COLO668 (cell line): ENCODE measurements at regions not wholly inside any gene's neighbourhood (a gene's known extent, or its start where the extent isn't known, plus 50 kb on each side); places are given as distances from the start of the nearest gene placed in this dataset.

Experiments
- DNase-seq: peaks from one replicate; lab custom pipeline; 2025; ENCODE audit not compliant: unreplicated experiment; lab: John Stamatoyannopoulos, UW

DNA sequence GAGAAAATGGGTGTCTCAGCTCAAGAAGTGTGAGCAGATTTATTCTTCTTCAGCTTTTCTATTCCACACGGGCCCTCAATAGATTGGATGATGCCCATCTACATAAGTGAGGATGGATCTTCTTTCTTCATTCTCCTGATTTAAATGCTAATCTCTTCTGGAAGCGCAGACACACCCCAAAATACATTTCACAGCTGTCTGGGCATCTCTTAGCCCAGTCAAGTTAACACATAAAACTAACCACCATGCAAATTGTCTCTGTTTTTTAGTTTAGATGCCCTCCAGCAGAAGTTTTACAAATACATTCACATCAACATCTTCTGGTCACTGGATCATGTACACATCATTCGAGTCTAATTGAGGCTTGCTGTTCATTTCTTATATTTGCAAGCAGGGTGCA is 249.0 kb upstream of the VCX3A start:
- no peak for DNase-seq

DNA sequence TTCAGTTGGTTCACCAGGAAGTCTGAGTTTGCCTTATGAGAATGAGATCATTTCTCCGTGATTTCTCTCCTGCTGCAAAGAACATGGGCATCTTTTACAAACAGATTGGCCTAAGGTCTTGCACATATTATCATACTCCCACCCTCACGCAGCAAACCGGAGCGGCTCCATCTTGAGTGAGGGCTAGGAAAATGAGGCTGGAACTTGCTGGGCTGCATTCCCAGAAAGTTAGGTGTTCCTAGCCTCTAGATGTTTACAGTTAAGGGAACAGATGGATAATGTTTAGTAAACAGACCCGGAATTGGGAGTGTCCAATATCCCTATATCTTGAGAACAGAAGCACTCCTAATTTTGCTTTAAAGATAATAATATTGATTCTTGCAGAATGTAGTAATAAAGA is 247.9 kb upstream of the VCX3A start:
- DNase-seq = no peak

DNA sequence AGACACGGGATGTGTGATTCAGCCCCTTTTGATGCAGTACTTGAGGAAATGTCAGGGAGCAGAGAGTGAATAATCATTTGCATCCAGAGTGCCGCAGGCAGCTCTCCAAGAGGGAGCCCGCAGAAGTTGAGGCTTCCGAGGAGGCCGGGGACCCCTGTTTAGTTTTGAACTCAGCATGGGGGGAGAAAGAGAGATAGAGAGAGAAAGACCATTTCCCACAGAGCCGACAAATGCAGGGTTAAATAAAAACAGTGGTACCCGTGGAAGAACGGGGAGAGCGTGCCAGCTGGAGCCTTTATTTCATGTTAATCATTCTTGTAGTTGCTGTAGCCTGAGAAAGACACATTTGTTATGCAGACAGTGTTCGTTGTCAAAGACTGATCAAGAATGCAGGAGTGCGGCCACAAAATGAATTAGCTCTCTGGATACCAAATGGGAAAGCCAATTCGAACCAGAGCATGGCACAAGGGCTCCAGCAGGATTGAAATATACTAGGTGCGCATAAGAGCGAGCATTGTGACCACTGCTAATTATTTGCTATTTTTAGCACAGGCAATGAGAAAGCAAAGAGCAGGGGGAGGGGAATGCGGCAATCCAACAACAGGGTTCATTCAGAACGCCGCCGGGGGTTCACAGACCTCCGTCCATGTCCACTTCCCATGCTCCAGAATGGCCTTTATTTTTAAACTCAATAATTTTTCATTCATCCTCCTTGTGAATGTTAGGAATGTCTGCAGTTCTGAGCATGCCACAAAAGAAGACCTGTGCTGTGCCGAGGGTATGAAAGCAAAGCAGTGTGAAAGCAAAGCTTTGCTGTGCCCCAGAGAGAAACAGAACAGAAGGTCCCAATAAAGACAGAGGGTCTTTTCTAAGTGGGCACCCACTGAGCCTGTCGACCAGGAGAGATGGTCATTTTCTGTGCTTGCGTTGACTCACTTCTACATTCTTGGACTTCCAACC is 243.9 kb upstream of the VCX3A start:
- DNase-seq = no peak

DNA sequence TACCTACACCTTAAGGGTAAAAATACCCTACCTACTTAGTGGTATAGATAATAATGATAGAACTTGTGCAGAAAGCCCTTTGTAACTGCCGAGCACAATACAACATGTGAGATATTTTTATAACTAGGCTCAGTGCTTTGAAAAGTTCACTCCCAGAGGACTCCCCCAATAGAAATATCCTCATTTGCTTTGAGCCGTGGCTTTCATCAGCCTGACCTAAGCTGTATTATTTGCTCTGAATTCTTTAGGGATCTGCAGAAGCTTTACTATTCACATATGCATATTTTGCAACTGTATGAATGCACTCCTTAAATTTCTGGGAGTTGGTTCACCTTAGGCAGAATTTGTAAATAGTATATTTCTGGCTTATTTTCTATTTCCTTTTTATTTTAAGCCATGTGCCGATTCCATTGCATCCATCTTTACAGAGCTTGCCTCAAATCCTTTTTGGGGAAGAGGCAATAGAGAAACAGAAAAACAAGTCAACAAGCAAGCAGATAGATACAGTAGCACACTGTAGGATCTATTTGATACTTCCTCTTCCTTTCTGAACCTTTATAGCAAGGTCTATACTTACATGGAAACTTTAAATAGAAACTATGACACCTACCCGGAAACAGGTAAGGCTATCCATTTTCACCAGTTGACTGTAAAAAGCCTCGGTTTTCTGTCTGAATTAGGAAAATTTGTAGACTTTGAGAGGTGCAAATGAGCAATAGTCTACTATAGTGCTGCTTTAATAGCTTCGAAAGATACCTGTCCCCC is 242.5 kb upstream of the VCX3A start:
- DNase-seq = no peak

DNA sequence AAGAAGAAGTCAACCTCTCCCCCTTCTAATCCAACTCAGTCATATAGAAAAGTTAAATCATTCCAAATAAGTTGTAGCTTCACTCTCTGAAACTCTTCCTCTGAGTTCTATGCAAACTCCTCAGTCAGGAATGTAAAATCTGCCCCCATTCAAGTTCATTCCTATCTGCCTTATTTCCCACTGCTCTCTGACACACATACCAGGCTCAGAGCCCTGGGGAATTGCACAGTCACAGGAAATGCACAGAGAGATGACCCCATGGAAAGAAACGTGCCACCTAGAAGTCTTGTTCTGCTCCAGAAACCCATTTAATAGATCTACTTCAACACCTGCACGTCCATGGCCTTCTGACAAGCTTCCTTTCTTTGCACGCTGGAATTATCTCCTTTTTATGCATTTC is 236.0 kb upstream of the VCX3A start:
- DNase-seq = no peak

DNA sequence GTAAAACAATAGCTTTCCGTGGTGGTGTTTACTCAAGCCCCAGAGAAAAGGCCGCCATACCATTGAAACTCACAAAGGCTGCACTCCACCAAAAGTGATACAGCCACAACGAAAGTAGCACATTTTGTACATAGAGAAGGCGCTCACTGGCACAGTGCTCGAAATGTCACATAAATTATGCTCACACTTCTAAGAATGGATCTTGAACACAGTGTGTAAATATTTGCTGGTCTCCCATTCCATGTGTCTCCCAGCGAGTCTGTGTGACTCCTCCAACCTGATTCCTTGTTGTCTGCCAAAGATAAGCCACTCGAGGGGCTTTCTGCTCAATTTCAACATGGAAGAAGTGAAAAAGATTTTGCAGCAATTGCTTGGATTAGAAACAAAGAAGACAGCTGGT is 234.0 kb upstream of the VCX3A start:
- peak; percentile 25 for DNase-seq

DNA sequence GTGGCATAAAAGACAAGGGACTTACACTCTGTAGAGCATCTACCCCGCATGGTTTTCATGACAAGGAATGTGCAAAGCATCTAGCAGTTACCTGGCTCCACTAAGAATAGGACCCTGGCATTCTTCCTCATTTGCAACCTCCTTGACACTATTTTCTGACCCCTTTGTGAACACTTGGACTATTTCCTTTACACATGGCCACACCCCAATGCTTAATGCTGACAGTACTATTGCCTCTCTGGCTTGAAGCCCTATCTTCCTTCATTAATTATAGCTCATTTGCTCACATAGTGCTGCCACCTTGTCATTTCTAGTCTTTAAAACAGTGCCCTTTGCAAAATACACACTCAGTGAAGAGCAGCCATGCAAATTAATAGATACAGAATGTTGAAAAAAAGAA is 226.3 kb upstream of the VCX3A start:
- no peak for DNase-seq

DNA sequence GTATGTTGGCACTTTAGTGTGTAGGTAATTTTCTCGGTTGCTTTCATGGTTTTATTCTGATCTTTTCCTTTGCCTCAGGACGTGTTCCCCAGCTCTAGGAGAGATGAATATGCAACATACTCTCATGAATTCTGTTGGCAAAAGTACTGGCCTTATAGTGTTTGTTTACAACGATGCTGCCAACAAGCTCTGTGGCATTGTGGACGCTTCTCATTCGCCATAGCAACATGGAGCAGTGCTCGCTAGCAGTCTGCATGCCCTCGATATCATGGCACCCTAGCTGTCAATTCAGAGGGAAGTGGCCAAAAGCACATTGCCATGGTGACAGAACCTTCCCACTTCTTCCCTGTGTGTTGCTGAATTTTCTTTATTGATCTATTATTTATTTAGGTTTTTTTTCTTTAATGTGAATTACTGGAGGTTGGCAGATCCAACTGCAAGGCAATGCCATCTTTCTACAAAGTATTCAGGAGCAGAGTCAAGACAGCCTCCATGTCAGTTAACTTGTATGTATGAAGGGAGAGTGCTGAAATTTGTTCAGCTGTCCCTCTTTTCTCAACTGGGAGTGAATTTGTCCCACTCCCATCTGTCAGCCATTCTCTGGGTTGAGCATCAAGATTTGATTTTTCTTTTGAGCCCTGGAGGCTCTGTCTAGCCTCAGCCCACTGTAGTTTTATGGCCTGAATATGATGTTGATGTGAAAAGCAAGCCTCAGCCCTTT is 224.9 kb upstream of the VCX3A start:
- DNase-seq = no peak

DNA sequence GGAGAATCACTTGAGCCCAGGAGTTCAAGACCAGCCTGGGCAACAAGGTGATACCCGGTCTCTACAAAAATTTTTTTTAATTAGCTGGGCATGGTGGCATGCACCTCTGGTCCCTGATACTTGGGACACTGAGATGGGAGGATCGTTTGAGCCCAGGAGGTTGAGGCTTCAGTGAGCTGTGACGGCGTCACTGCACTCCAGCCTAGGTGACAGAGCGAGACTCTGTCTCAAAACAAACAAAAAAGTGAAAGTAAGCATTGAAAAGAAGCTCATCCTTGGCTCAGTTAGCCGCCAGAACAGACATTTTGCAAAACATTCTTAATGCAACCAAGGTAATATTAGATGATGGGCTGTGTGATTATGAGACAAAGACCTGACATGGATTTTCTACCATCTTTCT is 223.3 kb upstream of the VCX3A start:
- no peak for DNase-seq

DNA sequence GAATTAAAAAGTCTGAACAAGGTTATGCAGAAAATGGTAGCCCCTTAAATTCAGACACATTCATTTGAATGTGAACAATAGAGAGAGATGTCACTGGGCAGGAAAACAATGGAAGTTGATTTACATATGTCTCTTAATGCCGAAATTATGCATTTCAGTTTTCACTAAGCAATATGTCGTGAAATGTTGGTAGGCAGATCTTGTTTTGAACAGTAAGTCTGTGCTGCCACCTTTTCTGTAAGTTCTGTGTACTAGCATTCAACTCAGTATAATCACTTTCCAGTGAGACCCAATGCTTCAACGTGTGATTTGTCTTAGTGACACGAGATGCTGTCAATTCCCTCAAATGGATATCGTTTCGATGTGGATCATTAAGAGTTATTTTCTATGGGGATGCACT is 222.7 kb upstream of the VCX3A start:
- DNase-seq = no peak

DNA sequence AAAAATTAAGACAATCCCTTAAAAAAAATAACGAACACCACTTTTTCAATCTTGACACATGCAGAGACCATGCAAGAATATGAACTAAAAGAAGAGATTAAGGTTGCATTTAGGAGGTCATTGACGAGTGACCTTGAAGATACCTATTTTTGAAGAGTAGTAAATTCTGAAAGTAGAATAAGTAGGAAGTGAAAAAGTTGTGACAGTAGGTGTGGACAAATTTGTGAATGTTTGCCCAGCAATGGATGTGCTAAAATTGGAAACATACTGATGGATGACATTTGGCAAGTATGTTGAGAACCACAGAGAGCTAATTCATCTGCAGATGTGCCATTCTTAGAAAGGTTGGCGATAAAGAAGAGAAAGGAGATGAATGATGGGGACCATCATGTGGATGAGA is 213.7 kb upstream of the VCX3A start:
- DNase-seq = no peak

DNA sequence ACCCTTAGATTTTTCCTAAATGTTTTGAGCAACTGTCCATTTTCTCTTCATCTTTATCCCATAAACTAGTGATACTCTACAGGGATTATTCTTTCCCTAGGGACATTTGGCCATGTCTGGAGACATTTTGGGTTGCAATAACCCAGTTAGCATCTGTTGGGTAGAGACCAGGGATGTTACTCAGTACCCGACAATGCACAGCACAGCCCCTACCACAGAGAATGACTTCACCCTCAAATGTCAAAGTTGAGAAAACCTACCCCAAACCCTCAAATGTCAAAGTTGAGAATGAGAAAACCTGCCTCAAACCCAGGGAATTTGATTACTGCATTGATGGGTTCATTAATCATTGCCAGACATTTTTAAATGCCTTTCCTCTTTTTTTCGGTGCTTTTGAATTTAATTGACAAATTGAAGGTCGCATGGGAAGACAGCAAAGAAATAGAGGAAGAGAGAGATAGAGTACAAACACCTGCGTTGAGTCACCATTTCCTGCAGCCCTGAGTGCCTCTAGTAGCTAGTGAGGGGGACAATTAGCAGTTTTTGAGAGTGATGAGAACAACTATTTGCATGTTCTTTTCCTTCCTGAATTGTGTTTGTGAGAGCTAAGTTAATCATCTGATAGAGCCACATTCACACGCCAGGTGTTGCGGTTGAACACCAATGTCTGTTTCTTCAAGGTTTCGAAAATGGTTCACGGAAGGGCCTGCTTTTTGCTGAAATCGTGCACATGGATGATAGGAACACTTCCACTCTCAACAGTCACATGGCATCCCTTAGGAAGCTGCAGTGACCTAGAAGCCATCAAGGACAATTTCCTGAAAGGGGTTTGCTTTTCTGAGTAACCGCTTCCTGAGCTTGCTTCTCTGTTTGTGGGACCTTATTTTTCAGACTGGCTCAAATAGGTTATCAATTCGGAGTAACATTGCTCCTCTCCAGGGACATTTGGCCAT is 203.9 kb upstream of the VCX3A start:
- no peak for DNase-seq

DNA sequence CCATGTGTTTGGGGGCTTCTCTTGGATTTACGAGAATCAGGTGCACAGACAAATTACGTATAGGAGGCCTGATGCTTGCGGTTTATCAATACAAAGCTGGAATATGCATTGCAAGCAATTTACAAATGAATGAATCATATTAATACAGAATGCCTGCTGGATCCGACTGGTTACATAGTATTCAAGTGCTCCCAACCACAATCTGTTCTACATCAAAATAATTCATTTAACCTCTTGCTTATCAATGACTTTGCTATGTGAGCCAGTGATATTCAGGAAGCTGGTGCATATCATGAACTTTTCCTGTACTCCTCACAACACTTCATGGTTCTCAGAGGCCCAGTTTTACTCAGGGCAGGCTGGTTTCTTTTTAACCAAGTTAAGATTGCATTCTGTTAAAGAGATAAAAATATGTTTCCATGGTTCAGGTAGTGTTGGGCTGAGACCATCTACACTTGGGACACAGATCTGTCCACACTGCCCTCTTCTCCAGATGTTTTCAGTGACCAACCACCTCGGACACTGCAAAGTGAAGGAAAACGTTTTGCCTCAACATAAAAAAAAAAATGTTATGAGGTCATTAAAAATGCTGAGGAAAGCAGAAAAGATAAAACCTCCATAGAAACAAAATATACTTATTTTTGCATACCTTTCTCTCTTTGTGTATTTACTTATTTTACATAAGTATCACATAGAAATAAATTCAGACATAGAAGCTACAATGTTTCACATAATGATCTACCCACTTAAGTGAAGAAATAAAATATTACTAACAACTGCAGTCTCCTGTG is 200.1 kb upstream of the VCX3A start:
- DNase-seq = no peak

DNA sequence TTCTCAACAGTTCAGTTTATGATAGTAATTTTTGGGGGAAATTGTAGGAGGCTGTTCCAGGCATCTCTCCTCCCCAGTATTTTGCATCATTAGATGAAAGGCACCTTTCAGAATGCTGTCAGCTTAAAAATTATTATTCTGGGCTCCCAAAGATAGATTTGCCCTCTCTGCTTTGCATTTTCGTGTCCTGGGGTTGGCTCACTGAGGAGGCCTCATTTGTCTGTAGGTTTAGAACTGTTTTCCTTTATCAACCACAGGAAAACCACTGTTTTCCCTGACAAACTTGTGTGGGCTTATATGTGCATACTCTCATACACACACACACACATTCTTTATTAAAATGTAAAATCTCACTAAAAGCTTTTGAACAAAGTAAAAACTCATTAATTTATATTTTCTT is 197.2 kb upstream of the VCX3A start:
- DNase-seq = no peak

DNA sequence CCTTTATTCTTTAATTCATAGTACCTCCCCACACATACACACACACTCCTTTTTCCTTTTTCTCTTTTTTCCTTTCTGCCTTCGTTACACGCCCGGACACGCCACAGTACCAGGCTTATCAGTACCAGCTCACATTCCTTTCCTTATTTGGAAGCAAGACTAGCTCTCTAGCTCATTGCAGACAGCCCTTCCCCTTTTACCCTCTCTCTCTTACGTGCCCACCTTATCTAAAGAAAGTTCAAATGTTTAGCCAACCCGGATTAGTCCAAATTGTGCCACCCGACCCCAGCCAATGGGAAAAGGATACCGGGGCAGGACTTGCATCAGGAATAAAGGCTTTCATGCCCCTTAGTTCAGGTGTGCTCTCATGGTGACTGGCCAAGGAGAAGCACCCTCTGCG is 194.7 kb upstream of the VCX3A start:
- no peak for DNase-seq

DNA sequence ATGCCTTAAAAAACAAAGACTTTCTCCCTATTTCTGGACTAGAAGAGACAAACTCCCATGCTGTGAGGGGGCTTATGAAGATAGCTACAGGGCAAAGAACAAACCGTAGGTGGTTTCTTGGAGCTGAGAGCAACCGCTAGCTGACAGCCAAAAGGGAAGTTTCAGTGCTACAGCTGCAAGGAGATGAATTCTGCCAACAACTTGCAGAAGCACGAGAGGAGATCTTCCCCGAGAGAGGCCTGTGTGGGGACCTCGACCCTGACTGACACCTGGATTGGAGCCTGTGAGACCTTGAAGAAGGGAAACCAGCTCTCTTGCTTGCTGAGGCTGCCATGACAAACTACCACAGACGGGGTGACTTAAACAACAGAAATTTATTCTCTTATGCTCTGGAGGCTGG is 183.8 kb upstream of the VCX3A start:
- DNase-seq = no peak

DNA sequence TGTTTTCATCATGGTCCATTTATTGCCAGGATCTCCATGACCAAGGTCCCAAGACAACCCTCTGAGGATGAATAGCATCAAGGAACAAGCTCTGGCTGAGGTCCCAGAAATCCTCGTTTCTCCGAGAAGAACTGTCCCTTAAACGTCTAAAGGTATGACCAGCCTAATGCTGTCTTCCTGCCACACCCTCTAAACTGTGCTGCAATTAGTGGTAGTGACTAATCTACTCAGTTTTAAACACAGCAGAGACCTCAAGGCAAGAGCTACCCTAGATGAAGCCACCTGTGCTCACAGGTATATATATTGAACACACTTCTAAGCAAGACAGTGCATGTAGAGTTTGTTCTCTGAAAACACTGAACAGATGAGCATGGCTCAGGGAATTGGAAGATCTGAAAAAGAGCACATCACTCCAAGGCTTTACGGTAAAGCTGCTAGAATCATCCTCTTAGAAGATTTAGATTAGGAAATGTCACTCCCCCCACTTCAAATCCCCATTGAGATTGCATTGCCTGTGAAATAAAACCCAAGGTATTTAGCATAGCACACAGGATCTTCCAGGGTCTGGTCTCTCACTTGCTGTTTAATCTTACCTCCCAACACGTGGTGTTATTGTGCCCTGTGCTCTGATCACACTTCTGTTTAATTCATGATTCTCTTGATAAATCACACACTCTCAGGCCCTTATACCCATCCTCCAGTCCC is 173.9 kb upstream of the VCX3A start:
- DNase-seq = no peak

DNA sequence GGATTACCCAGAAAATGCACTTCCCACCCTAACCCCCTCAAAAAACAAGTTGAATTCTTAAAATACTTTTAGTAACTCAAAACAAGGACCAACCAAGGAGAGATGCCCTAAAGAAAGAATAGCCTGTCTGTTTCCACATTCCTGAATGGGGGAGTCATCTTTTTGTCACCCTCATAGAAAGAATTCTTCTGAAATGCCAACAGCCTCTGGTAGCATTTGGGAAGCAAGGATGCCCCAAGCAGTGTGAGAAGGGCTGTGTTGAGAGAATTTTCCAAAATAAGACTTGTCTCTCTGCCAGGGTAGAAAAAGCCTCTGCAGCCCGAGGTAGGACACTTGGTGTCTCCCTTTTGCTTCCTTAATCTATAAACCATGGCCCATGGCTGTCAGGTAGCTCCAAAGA is 173.1 kb upstream of the VCX3A start:
- DNase-seq = no peak

DNA sequence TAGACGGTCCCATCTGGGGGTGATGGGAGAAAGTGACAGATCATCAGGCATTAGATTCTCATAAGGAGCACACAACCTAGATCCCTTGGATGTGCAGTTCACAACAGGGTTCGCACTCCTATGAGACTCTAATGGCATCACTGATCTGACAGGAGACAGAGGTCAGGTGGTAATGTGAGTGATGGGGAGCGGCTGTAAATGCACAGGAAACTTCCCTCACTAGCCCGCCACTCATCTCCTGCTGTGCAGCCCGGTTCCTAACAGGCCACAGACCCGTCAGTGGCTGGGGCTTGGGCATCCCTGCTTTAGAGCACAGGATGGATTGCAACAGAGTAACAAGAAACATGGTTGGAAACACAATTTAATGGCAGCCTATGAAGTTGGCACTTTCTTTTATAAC is 172.6 kb upstream of the VCX3A start:
- DNase-seq = no peak
